ENCODE measurements at regions not wholly inside any gene's neighbourhood (a gene's known extent, or its start where the extent isn't known, plus 50 kb on each side); places are given as distances from the start of the nearest gene placed in this dataset.

- DNase-seq (ENCODE audit: low read depth in 2 of 3, low spot score in 1 of 3) = no peak
These were observed 64.6 kb upstream of the BCAR3 start for GRCh38 chr1:93746021-93746812.

GRCh38 chr1:93744299-93744988, 62.8 kb upstream of the BCAR3 start:
- no peak for DNase-seq (ENCODE audit: low read depth in 2 of 3, low spot score in 1 of 3)

GRCh38 chr1:93743465-93743864, 61.8 kb upstream of the BCAR3 start:
- no peak for DNase-seq (ENCODE audit: low read depth in 2 of 3, low spot score in 1 of 3)

GRCh38 chr1:93740601-93741031, 59.0 kb upstream of the BCAR3 start:
- DNase-seq (ENCODE audit: low read depth in 2 of 3, low spot score in 1 of 3) = no peak

GRCh38 chr1:93740157-93740556, 58.5 kb upstream of the BCAR3 start:
- no peak for DNase-seq (ENCODE audit: low read depth in 2 of 3, low spot score in 1 of 3)

GRCh38 chr1:93739472-93739871, 57.8 kb upstream of the BCAR3 start:
- no peak for DNase-seq (ENCODE audit: low read depth in 2 of 3, low spot score in 1 of 3)

GRCh38 chr1:93738926-93739325, 57.3 kb upstream of the BCAR3 start:
- no peak for DNase-seq (ENCODE audit: low read depth in 2 of 3, low spot score in 1 of 3)

GRCh38 chr1:93738075-93738622, 56.5 kb upstream of the BCAR3 start:
- DNase-seq (ENCODE audit: low read depth in 2 of 3, low spot score in 1 of 3) = no peak

GRCh38 chr1:93735722-93736121, 54.1 kb upstream of the BCAR3 start:
- no peak for DNase-seq (ENCODE audit: low read depth in 2 of 3, low spot score in 1 of 3)

- DNase-seq (ENCODE audit: low read depth in 2 of 3, low spot score in 1 of 3) = no peak
These were observed 53.4 kb upstream of the BCAR3 start for GRCh38 chr1:93734999-93735398.

GRCh38 chr1:93733340-93733739, 51.7 kb upstream of the BCAR3 start:
- DNase-seq (ENCODE audit: low read depth in 2 of 3, low spot score in 1 of 3) = no peak

GRCh38 chr1:93732514-93732913, 50.9 kb upstream of the BCAR3 start:
- DNase-seq (ENCODE audit: low read depth in 2 of 3, low spot score in 1 of 3) = no peak

Measured in stimulated activated CD4-positive, alpha-beta T cell treated with anti-CD3 and anti-CD28 coated beads, Interleukin-12 subunit alpha, Interleukin-12 subunit beta, amount 100 ng/mL, for 48 hours (primary cell).